GM19395 (cell line): ENCODE measurements at regions not wholly inside any gene's neighbourhood (a gene's known extent, or its start where the extent isn't known, plus 50 kb on each side); places are given as distances from the start of the nearest gene placed in this dataset.
"Not testable (repeated sequence)": the region's sequence is repeated elsewhere in the genome, so short reads cannot be mapped to it uniquely, and the experiment has no call there.

ENCODE experiments used
- ATAC-seq: cut with Tn5 transposase; IDR thresholded peaks from one replicate; pipeline ENCODE4 v1.9.1; 2021; ENCODE audit warnings: mild to moderate bottlenecking, moderate library complexity; ENCODE audit not compliant: unreplicated experiment

DNA sequence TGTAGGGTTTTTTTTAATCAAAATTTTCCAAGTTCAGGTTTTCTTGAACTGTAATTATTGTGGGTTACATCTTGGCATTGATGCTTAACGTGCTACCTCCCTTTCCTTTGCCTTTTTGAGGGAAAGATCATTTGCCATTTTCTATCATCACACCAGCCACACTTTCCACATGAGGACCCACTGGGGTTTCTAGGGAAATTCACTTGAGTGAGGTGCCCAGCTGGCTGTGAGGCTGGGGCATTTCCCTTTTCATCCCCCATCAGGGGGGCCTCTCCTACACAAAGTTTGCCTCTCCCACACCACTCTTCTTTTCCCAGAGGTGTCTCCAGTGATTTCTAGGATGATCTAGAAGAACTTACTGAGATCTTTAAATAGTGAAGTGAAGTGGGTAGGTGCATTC is 335.7 kb downstream of the BMP4 start:
- no peak for ATAC-seq

DNA sequence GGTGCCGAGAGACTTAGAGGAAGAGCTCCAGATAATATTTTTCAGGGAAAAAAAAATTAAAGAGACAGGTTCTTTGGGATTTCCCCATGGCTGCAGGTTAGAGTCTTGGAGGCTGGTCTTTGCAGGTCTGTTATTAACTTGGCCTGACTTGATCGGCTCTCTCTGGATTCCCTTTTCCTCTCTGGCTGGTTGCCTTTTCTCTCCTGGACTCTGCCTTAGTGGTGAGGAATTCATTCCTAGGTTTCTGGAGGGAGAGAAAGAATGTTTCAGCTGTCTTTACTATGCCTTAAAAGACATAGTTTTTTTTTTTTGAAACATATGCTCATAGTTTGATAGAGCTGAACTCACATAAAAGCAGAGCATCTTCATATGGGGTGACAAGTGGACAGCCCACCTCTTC is 336.3 kb downstream of the BMP4 start:
- ATAC-seq = no peak

DNA sequence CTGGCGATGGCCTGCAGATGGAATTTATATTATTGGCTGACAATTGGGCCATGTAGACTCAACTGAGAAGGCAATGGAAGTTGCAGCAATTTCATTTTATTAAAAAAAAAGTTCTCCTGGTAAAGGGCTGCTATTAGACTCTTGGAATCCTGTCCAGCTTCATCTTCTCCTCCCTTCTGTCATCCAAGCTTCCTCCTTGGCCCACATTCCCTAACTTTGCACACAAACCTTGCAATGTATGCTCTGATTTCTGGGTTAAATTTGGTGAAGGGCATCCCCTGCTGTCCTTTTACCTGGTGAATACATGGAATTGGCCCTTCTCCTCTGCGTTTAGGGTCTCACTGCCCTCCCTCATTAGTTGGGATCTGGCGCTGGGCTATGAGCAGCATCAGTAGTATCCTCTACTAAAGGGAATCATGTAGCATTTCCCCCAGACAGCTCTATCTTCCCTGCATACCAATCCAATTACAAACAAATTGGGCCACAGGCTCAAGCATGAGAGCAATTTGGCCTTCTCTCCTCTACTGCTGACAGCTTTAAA is 336.9 kb downstream of the BMP4 start:
- no peak for ATAC-seq

DNA sequence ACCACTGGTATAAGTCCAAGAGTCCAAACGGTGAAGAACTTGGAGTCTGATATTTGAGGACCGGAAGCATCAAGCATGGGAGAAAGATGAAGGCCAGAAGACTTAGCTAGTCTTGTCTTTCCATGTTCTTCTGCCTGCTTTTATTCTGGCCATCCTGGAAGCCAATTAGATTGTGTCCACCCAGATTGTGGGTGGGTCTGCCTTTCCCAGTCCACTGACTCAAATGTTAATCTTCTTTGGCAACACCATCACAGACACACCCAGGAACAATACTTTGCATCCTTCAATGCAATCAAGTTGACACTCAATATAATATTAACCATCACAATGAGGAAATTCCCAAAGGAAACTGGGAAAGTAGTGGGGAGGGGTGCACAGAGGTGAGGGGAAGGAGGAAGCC is 340.1 kb downstream of the BMP4 start:
- ATAC-seq = not testable (repeated sequence)

DNA sequence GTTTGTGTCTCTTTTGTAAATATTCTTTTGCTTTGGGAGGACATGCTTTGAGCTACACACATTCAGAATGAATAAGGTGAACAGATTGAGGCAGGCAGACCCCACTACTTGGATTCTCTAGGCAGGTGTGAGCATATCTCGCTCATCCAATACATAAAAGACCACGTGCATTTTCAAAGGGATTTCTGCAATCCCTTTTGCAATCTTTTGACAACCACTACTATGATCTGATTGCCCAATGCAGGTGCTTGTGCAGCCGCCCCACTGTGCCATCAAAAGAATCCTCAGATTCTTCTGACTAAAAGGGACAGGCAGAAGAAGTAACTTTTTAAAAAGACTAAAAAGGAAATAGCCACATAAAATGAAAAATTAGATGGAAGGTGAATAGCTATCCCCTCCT is 341.4 kb downstream of the BMP4 start:
- no peak for ATAC-seq

DNA sequence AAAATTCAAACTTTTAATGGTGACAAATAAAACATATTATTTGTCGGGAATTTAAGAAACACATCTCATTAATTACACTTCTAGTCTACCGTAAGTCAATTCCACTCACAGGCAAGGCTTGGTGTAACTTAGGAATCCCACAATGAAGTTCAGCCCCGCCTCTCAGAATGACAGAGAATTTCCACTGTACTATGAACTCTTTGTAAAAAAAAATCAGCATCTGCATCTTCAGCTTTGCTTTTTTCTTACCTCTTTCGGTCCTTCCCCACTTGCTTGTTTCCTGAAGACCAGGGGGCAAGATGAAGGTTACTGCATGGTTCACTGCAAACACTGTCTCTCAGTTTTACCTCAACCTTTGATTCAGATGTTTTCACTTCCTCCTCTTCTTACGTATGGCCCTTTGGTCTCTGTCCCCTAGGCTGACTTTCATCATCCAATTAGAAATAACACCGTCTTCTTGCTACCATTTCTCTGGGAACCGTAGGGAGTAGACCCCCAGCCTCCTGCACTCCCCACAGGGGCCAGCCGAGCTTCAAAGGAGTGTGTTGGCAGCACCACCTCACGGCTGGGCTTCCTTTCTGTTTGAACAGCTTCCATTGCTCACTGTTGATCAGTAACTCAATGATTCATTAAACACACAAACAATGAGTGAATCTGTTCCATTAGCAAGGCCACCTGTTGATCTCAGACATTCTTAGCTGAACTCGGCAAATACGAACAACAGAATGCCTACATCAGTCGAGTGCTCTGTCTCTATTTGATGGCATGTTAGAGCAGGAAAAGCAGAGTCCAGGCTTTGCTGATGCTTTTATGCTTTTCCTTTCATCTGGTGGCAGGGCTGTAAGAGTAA is 343.0 kb downstream of the BMP4 start:
- peak; percentile 98 for ATAC-seq

DNA sequence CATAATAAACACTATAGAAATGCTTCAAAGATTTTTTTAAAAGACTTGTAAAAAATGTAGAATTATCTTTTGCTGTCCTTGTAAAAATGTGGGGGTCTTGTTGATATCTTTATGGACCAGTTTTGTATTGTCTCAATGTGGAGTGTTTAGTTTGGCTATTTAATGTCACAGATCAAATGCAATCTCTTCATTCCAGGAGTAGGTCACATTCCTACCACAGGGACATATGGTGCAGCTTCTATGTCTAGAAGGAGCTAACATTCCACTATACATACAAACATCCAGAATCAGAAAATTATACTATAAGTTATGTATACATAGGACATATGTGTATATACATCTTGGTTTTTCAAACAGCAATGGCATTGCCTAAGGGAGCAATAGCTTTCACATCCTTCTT is 345.7 kb downstream of the BMP4 start:
- no peak for ATAC-seq

DNA sequence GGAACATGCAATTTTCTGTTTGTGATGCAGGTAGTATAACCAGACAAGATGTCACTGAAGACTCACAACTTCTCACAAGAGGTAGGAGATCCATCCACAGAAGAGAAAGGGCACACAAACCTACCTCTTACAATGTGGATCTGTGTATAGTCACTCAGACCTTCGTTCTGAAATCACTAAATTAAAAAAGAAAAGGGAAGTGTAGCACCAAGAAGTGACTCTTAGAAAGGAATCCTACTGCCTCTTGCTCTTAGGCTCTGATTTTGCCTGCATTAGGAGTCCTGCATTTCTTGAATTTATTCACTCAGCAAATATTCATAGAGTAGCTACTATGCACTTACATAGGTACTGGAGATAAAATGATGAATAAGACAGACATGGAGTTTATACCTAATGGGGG is 347.6 kb downstream of the BMP4 start:
- ATAC-seq = no peak

DNA sequence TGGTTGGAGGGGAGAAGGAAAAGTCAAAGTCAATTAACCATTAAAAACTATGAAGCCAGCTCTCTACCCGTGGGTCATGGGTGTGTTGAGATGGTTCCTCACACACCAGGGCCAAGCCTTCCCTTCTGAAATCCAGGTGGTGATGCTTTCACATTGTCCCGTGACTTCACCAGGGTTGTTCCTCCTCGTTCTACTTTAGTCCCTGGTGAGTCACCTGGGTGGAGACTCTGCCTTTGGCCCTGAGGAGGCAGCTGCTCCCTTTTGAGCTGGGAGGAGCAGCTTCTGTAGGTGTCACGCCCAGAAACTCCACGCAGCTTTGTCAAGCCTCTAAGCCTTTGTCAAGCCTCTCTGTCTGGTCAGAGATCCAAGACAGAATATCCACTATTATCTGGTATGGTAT is 348.3 kb downstream of the BMP4 start:
- ATAC-seq = peak; percentile 52

DNA sequence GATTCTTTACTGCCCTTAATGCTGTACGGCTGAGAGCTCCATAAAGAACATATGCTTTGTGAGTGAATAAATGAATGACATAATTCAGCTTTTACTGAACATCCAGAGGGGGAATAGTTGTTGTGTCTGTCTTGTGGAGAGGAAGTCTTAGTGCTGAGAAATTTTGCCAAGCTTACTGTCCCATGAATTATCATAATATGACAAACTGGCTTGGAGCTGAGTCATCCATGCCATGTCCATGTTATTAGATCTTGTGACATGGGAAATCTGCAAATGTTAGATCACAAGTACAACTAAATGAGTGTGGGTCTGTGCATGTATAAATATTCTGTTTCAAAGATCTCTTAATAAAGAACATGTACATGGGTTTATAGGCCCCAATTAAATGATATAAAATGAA is 350.4 kb downstream of the BMP4 start:
- no peak for ATAC-seq

DNA sequence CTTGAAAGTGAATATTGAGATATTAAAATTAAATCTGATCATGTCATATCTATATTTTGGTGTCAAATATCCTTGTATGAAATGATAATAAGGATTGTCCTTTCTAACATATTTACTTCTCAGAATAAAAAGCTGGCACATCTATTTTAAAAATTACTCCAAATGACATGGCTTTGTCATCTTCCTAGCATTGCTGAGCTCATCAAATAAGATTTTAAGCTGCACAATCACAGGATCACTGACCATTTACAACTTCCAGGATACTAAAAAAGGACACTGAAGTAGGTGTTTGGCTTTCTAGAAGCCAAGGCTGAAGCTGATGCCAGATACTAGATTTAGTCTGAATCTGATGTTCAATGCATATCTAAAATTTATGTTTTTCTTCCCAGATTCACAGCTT is 351.1 kb downstream of the BMP4 start:
- no peak for ATAC-seq

DNA sequence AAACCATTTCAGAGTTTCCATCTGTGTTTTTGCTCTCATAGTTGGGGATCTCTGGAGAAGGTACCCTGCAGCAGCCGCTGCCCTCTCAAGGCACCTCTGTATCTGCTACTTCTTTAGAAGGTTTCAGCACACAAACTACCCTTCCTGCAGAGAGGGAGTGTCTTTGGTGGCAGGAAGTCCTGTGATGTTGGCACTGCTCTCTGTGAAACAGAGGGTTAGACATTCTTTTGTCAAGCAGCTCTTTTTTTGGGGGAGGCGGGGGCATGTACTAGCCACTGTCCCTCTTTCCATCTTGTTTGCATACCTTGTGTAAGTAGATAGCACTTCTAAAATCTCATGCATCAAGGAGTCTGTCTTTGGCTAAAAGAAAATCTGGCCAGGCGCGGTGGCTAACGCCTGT is 352.6 kb downstream of the BMP4 start:
- ATAC-seq = no peak

DNA sequence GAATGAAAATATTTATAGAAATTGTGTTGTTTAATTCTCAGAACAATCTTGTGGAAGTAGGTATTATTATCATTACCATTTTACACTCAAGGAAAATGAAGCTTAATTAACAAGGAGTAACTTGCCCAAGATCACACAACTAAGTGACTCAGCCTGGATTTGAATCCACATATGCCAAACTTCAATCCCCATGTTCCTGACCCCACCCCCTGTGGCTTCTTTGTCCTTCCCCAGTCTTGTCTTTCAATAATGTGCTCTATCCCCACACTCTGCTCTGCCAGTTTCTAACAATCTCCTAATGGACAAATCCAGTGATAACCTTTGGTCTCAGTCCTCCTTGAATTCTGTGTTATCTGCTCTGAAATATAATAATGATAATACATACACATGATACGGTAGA is 355.2 kb downstream of the BMP4 start:
- ATAC-seq = no peak

DNA sequence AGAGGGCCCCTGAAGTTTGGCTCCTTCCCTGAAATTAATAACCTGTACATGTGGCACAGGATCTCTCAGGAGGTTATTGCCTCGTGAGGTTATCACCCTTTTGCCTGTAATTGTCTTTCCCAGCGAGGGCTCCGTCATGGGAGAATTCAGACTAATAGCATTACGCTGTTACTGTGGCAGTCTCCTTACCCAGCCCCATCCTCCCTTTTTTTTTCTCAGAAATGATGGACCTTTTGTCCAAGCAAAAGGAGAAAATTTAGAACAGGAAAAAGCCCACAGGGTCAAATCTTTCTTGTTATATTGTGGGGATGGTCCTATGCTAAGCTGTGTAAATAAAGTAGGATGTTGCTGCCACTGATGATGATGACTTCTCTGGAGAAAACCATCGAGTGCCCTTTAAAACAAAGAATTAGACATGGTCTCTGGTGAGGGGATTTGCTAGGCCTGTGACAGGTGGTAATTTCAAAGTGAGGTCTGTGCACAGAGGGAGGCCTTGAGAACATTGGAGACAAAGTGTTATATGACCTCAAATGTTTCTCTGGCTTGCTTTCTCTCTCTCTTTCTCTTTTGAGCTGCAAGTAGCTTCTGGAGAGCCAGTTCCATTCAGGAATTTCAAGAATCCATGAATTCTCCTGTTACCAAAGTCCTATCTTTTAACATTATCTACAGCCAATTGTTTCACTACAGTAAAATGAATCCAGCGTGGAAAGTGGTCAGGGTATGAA is 357.2 kb downstream of the BMP4 start:
- no peak for ATAC-seq

DNA sequence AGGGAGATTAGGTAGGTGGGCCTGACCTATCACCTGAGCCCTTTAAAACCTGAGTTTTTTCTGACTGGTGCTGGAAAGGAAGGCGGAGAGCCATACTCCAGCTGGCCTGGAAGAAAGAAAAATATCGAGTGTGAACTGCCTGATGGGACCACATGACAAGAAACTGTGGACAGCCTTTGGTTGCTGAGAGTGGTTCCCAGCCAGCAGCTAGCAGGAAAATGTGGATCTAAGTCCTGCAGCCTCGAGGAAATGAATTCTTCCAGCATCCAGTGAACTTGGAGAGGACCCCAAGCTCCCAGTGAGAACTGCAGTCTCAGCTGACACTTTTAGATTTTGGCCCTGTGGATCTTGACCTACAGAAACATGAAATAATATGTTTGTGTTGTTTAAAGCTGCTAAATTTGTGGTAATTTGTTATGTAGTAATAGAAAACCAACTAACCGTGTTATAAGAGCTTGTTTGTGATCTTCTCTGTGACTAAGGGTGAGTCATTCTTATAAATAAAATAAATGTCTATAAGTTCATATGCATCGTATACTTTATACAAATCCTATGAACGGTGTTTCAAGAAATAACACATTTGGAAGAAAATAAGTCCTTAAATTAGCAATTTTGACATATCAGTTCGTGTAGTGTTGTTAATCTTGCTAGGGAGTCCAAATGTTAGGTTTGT is 359.6 kb downstream of the BMP4 start:
- no peak for ATAC-seq

DNA sequence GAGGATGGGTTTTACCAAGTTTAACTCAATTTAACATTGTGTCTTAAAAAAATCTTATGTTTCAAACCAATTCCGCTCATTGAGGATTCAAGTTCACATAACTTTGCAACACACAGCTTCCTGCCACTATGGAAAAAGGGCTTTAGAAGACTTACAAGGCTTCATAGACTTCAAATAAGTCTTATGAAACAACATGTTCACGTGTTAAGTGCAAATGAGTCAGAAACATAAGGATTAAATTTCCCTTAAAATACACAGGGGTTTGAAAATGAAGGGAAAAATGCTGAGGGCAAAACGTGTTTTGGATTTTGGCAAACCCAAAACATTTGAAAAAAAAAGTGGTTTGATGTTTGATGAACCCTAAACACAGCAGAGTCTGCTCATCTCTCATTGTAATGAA is 364.8 kb downstream of the BMP4 start:
- no peak for ATAC-seq

DNA sequence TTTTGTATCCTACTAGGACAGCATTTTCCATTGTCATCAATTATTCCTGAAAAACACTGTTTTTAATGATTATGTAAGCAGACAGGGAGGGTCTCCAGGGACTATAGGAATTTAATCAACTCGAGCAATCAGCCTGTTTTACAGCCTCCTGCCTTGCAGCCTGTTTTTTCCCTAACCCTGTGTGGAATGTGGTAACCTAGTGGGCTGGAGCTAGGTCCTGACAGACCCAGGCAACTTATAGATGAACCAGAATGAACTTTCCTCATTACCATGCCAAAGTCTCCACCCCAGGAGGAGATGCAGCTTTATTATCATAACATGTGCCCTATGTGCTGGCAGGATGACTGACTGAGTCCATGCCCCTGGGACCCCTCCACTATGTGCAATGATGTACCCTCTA is 375.1 kb downstream of the BMP4 start:
- ATAC-seq = no peak

DNA sequence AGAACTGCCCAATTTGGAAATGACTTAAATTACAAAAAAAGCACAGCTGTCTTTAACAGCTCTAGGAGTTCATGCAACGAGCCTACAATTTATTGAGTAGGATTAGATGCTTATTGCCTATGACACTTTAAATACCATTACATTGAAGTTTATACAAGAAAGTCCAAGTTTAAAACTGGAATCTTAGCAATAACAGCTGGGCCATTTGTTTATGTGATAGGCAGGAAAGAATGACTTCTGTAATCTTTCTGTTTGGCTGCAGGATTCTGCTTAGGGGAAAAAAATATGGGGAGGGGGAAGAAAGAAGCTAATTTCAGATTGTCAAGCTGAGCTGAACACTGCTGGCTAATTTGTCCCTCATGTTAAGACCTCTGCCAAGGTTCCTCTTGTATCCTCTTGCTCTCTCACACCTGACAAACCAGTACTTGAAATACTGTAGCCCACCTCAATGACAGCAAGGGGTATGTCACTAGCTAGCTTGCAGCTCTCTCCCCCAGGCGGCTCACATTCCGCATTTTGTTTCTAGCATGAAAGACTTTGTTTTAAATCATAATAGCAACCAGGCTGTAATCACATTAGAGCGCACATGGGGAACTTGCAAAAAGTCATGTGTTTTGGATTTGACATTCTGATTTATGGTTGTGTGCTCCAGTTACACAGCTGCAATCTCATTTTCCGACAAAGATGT is 384.8 kb downstream of the BMP4 start:
- ATAC-seq = no peak

DNA sequence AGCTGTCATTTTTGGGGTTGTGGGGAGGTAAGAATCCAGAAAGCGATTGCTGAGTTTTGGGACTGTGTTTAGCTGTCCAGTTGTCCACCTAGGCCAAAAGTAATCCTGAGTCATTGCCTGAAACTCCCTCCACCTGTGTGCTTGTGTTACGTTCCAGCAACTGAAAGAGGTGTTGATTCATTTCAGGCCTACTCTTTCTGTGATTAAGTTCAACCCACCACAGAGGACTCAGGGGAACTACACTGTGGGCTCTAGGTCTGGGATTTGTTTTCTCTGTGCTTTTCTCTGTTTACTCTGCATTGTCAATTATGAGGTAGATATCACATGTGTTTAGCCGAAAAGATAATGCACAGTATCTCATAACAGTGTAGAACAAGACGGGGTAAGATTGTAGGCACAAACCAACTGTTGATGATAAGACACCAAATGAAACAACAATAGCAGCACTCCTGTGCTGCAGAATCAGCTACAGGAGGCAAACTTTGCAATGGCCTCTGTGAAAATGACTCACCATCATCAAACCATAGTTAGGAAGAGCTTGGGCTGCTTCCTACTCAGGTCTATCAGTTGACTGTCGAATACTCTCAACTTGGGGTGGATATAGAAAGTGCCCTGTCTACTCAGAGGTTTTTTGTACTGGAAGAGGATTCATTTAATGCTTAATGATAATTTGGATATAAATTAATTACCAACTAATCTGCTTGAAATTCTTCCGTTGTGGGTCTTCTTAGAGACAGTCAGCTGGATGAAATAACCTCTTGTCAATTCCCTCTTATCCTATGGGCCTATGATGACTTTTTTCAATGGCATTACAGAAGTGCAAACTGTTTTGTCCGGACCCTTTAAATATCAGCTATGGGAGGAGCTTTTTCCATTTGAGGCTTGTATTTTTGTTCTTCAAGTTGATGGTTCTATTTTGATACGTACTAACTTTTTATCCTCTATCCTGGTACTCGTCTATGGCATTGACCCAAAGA is 385.9 kb downstream of the BMP4 start:
- ATAC-seq = peak; percentile 97

DNA sequence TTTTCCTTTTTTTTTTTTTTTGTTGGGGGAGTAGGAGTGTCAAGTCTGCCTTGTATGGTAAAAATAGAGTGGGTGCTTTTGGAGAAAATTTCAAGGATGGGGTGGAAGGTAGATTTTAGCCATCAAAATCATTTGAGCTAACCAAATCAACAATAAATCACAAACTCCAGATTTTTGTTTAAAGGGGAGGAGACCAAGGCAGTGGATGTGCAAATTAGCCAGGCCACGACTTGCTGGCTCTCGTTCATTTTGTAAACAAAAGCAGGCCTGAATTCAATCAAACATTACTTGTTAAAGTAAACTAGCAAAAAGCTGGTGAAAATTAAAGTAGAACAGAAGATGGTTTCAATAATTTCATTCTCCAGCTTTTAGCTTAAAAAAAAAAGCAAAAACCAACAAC is 387.2 kb downstream of the BMP4 start:
- ATAC-seq = no peak
